ENCODE measurements at regions not wholly inside any gene's neighbourhood (a gene's known extent, or its start where the extent isn't known, plus 50 kb on each side); places are given as distances from the start of the nearest gene placed in this dataset.

DNA sequence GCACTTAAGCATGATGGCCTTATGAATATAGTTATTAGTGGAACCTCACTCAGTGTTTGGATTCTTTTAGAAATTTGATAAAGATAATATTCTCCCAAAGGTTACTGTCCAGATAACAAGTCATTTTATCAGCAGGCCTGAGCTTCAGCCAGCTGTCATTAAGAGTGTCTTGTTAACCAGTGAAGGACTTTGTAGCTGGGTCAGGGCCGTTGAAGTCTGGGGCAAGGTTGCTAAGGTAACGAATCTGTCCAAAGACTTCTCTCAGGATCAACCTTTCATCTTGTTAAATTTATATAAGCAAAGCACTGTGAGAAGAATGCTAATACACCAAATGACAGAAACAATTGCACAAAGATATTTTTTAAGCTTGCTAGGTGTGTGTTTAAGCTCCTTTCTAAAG lies 271.3 kb upstream of the TMPO start:
- ChIA-PET CTCF (interaction anchor here (0.9 to 1.1 kb wide), 4 partner anchors 11 to 60 kb away, joined by 3 to 4 read pairs (median 3); no protein-coding TSS in a partner anchor), SMC1A (ENCODE audit: uncharacterized antibody, unreplicated experiment) (interaction anchor here (1.1 to 5.6 kb wide), 6 partner anchors 10 to 47 kb away, joined by 4 to 41 read pairs (median 16); no protein-coding TSS in a partner anchor), POLR2A (interaction anchor here (0.5 to 1.7 kb wide), 3 partner anchors 8 to 70 kb away, joined by 3 to 5 read pairs (median 4); no protein-coding TSS in a partner anchor), RAD21 (ENCODE audit: unreplicated experiment) (interaction anchor here (0.5 to 2.4 kb wide), 4 partner anchors 11 to 64 kb away, joined by 3 to 6 read pairs (median 3); no protein-coding TSS in a partner anchor)
- Histone ChIP-seq H3K4me1 (ENCODE audit: control insufficient read depth, insufficient read depth, low read length) (no peaks in the 10 kb centered on the region), H3K79me2 (ENCODE audit: control insufficient read depth, insufficient read depth, low read length) (no peaks in the 10 kb centered on the region), H3K9me3 (replicated peaks; ENCODE audit: control insufficient read depth, insufficient read depth, low read length) (no peaks in the 10 kb centered on the region; the same call in 2 of the 3 replicates), H4K20me1 (ENCODE audit: control insufficient read depth, insufficient read depth) (no peaks in the 10 kb centered on the region), H3K36me3 (ENCODE audit: control insufficient read depth in 2 of 2, insufficient read depth in 2 of 2, low read length in 1 of 2) (no peaks in the 10 kb centered on the region), H3K9ac (ENCODE audit: control insufficient read depth, insufficient read depth, low read length) (no peak overlapping the region), H3K4me3 (no peak overlapping the region), H3K4me2 (ENCODE audit: control insufficient read depth, insufficient read depth) (no peak overlapping the region), H2AFZ (ENCODE audit: control insufficient read depth, low read depth, low read length) (no peak overlapping the region), H3K27me3 (replicated peaks in 1 of 2; ENCODE audit: control insufficient read depth in 2 of 2, insufficient read depth in 2 of 2, low read length in 1 of 2) (no peaks in the 10 kb centered on the region; a peak in 1 of 4 replicates), H3K27ac (ENCODE audit: control insufficient read depth, insufficient read depth) (no peak overlapping the region)
- FAIRE-seq (no peak), ATAC-seq (no peak), DNase-seq (ENCODE audit: low read depth, low spot score) (no peak)
- TF ChIP-seq, protein P1, sequence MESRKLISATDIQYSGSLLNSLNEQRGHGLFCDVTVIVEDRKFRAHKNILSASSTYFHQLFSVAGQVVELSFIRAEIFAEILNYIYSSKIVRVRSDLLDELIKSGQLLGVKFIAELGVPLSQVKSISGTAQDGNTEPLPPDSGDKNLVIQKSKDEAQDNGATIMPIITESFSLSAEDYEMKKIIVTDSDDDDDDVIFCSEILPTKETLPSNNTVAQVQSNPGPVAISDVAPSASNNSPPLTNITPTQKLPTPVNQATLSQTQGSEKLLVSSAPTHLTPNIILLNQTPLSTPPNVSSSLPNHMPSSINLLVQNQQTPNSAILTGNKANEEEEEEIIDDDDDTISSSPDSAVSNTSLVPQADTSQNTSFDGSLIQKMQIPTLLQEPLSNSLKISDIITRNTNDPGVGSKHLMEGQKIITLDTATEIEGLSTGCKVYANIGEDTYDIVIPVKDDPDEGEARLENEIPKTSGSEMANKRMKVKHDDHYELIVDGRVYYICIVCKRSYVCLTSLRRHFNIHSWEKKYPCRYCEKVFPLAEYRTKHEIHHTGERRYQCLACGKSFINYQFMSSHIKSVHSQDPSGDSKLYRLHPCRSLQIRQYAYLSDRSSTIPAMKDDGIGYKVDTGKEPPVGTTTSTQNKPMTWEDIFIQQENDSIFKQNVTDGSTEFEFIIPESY (IDR thresholded peaks at IDR 0.05), result no peak
- TF ChIP-seq, protein P2, sequence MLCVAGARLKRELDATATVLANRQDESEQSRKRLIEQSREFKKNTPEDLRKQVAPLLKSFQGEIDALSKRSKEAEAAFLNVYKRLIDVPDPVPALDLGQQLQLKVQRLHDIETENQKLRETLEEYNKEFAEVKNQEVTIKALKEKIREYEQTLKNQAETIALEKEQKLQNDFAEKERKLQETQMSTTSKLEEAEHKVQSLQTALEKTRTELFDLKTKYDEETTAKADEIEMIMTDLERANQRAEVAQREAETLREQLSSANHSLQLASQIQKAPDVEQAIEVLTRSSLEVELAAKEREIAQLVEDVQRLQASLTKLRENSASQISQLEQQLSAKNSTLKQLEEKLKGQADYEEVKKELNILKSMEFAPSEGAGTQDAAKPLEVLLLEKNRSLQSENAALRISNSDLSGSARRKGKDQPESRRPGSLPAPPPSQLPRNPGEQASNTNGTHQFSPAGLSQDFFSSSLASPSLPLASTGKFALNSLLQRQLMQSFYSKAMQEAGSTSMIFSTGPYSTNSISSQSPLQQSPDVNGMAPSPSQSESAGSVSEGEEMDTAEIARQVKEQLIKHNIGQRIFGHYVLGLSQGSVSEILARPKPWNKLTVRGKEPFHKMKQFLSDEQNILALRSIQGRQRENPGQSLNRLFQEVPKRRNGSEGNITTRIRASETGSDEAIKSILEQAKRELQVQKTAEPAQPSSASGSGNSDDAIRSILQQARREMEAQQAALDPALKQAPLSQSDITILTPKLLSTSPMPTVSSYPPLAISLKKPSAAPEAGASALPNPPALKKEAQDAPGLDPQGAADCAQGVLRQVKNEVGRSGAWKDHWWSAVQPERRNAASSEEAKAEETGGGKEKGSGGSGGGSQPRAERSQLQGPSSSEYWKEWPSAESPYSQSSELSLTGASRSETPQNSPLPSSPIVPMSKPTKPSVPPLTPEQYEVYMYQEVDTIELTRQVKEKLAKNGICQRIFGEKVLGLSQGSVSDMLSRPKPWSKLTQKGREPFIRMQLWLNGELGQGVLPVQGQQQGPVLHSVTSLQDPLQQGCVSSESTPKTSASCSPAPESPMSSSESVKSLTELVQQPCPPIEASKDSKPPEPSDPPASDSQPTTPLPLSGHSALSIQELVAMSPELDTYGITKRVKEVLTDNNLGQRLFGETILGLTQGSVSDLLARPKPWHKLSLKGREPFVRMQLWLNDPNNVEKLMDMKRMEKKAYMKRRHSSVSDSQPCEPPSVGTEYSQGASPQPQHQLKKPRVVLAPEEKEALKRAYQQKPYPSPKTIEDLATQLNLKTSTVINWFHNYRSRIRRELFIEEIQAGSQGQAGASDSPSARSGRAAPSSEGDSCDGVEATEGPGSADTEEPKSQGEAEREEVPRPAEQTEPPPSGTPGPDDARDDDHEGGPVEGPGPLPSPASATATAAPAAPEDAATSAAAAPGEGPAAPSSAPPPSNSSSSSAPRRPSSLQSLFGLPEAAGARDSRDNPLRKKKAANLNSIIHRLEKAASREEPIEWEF (IDR thresholded peaks at IDR 0.05; ENCODE audit: insufficient replicate concordance, low read depth, low read length), result no peak
- TF ChIP-seq NRF1 (conservative IDR thresholded peaks at IDR 0.05; ENCODE audit: low read depth, low read length) (no peak), SIX5 (IDR thresholded peaks at IDR 0.05; ENCODE audit: low read depth, low read length, severe bottlenecking) (no peak), MYC (IDR thresholded peaks at IDR 0.05; ENCODE audit: insufficient read depth, insufficient read length, insufficient replicate concordance, low read length, severe bottlenecking) (no peak), GATAD2B (conservative IDR thresholded peaks at IDR 0.05; ENCODE audit: low read depth) (no peak), RB1 (IDR thresholded peaks at IDR 0.05; ENCODE audit: borderline replicate concordance) (no peak)
- no TSS peak for BruUV-seq (replicated peaks)
- intact Hi-C loops (cut with micrococcal nuclease; ENCODE audit: unreplicated experiment), result no loop called here
- in situ Hi-C loops (cut with MboI), result no loop called here
- 0% methylated on average over 2 of the region's 2 CpGs for WGBS (ENCODE audit: insufficient coverage, insufficient replicate concordance, low lambda C conversion rate, missing lambda C conversion rate)
